HEK293 (cell line): ENCODE measurements at regions not wholly inside any gene's neighbourhood (a gene's known extent, or its start where the extent isn't known, plus 50 kb on each side); places are given as distances from the start of the nearest gene placed in this dataset.

Source experiments
- CTCF ChIA-PET: fragments of 350-600 bp; formaldehyde crosslinking; extraction: SDS; loops from one replicate; lab custom pipeline; 2021; ENCODE audit warnings: antibody characterized with exemption; lab: Yijun Ruan, JAX
- POLR2A ChIA-PET: fragments of 300-600 bp; formaldehyde crosslinking; extraction: SDS; loops from one replicate; lab custom pipeline; 2020; ENCODE audit warnings: antibody characterized with exemption, inconsistent platforms; lab: Yijun Ruan, JAX
- H3K27ac ChIP-seq: fragments of 200-500 bp; sonication (Bioruptor generic); 2 replicates; pipeline ENCODE4 v1.5.1; 2014; ENCODE audit warnings: low read depth, low read length, control low read depth, inconsistent platforms; ENCODE audit errors: extremely low read depth
- H3K36me3 ChIP-seq, 2 experiments: fragments of 200-500 bp in 1 of 2; sonication (Bioruptor generic) in 1 of 2; 1 replicate in 1 of 2; 2 replicates in 1 of 2; pipeline ENCODE4 v1.5.1; 2014 to 2017; ENCODE audit warnings: inconsistent platforms in 2 of 2, low read length in 2 of 2; ENCODE audit not compliant: control insufficient read depth in 2 of 2, insufficient read depth in 1 of 2
- H3K4me1 ChIP-seq: fragments of 200-500 bp; sonication (Bioruptor generic); 2 replicates; pipeline ENCODE4 v1.5.1; 2014; ENCODE audit warnings: mild to moderate bottlenecking, low read length, inconsistent platforms; ENCODE audit not compliant: control insufficient read depth, insufficient read depth
- H3K4me3 ChIP-seq: 2 replicates; pipeline ENCODE4 v1.5.1; 2011; ENCODE audit warnings: low read depth, mild to moderate bottlenecking, control low read depth, low read length, moderate library complexity
- H3K9me3 ChIP-seq: fragments of 200-500 bp; sonication (Bioruptor generic); 2 replicates; pipeline ENCODE4 v1.5.1; 2014; ENCODE audit warnings: low read depth, low read length, inconsistent platforms; ENCODE audit not compliant: control insufficient read depth, insufficient read depth
- BCL11B ChIP-seq: fragments of 450-650 bp; formaldehyde crosslinking; IDR thresholded peaks from 2 replicates; pipeline ENCODE4 v1.5.1; 2016; ENCODE audit warnings: low read depth, missing biosample characterization, missing genetic modification characterization
- KLF1 ChIP-seq: fragments of 450-650 bp; formaldehyde crosslinking; IDR thresholded peaks from 2 replicates; pipeline ENCODE4 v1.5.1; 2016; ENCODE audit warnings: missing biosample characterization, missing genetic modification characterization
- PRDM6 ChIP-seq: fragments of 450-650 bp; formaldehyde crosslinking; IDR thresholded peaks from 2 replicates; pipeline ENCODE4 v1.5.1; 2017; ENCODE audit warnings: missing biosample characterization, missing genetic modification characterization
- TCF7L2 ChIP-seq: IDR thresholded peaks from 2 replicates; pipeline ENCODE4 v1.6.1; 2011; ENCODE audit warnings: low read depth, mild to moderate bottlenecking, inconsistent platforms, low read length, moderate library complexity, borderline replicate concordance
- ZBTB10 ChIP-seq: fragments of 450-650 bp; formaldehyde crosslinking; IDR thresholded peaks from 2 replicates; pipeline ENCODE4 v1.5.1; 2016; ENCODE audit warnings: missing biosample characterization, missing genetic modification characterization
- ZBTB11 ChIP-seq: fragments of 450-650 bp; formaldehyde crosslinking; conservative IDR thresholded peaks from 2 replicates; pipeline ENCODE4 v1.5.1; 2016; ENCODE audit warnings: low read depth, missing biosample characterization, missing genetic modification characterization
- ZBTB6 ChIP-seq: fragments of 450-650 bp; formaldehyde crosslinking; IDR thresholded peaks from 2 replicates; pipeline ENCODE4 v1.5.1; 2017; ENCODE audit warnings: missing biosample characterization, missing genetic modification characterization
- ZNF10 ChIP-seq: fragments of 450-650 bp; formaldehyde crosslinking; IDR thresholded peaks from 2 replicates; pipeline ENCODE4 v1.5.1; 2017; ENCODE audit warnings: missing biosample characterization, missing genetic modification characterization
- ZNF132 ChIP-seq: fragments of 450-650 bp; formaldehyde crosslinking; IDR thresholded peaks from 2 replicates; pipeline ENCODE4 v1.5.1; 2017; ENCODE audit warnings: missing biosample characterization, missing genetic modification characterization, borderline replicate concordance
- ZNF148 ChIP-seq: fragments of 450-650 bp; formaldehyde crosslinking; IDR thresholded peaks from 2 replicates; pipeline ENCODE4 v1.5.0; 2017; ENCODE audit warnings: missing biosample characterization, missing genetic modification characterization, borderline replicate concordance
- ZNF2 ChIP-seq: fragments of 450-650 bp; formaldehyde crosslinking; IDR thresholded peaks from 2 replicates; pipeline ENCODE4 v1.5.1; 2016; ENCODE audit warnings: missing biosample characterization, missing genetic modification characterization
- ZNF26 ChIP-seq: fragments of 450-650 bp; formaldehyde crosslinking; IDR thresholded peaks from 2 replicates; pipeline ENCODE4 v1.5.1; 2016; ENCODE audit warnings: missing biosample characterization, missing genetic modification characterization
- ZNF292 ChIP-seq: fragments of 450-650 bp; formaldehyde crosslinking; IDR thresholded peaks from 2 replicates; pipeline ENCODE4 v1.5.1; 2016; ENCODE audit warnings: low read depth, missing biosample characterization, missing genetic modification characterization, borderline replicate concordance
- ZNF302 ChIP-seq: fragments of 450-650 bp; formaldehyde crosslinking; IDR thresholded peaks from 2 replicates; pipeline ENCODE4 v1.5.1; 2016; ENCODE audit warnings: missing biosample characterization, missing genetic modification characterization, low read depth
- ZNF449 ChIP-seq: fragments of 450-650 bp; formaldehyde crosslinking; IDR thresholded peaks from 2 replicates; pipeline ENCODE4 v1.5.1; 2017; ENCODE audit warnings: missing biosample characterization, mild to moderate bottlenecking, missing genetic modification characterization, moderate library complexity
- ZNF560 ChIP-seq: fragments of 450-650 bp; formaldehyde crosslinking; IDR thresholded peaks from 2 replicates; pipeline ENCODE4 v1.5.1; 2017; ENCODE audit warnings: missing biosample characterization, missing genetic modification characterization, borderline replicate concordance
- ZNF639 ChIP-seq: fragments of 450-650 bp; formaldehyde crosslinking; IDR thresholded peaks from 2 replicates; pipeline ENCODE4 v1.5.1; 2016; ENCODE audit warnings: missing biosample characterization, missing genetic modification characterization
- ZNF777 ChIP-seq: fragments of 450-650 bp; formaldehyde crosslinking; IDR thresholded peaks from 2 replicates; pipeline ENCODE4 v1.5.1; 2017; ENCODE audit warnings: missing biosample characterization, missing genetic modification characterization, borderline replicate concordance

- Histone ChIP-seq H3K4me1 (no peaks in the 10 kb centered on the region), H3K4me3 (no peak overlapping the region), H3K27ac (no peak overlapping the region), H3K36me3 (no peaks in the 10 kb centered on the region), H3K9me3 (no peaks in the 10 kb centered on the region)
- POLR2A ChIA-PET: no interaction called here
- CTCF ChIA-PET: interaction anchor here (0.5 kb wide), 1 partner anchor 414 kb away, joined by 3 read pairs; no protein-coding TSS in a partner anchor
- TF ChIP-seq ZNF148 (tag by site-specific recombination) (no peak), ZBTB11 (no peak), ZNF777 (no peak), ZNF302 (tag by site-specific recombination) (no peak), ZBTB10 (no peak), PRDM6 (tag by site-specific recombination) (no peak), ZNF292 (tag by site-specific recombination) (no peak), BCL11B (tag by site-specific recombination) (no peak), ZNF2 (tag by site-specific recombination) (no peak)
Observed at GRCh38 chr4:31422006-31422405, 701.8 kb downstream of the PCDH7 start.

- no peaks in the 10 kb centered on the region for H3K4me1 ChIP-seq
- POLR2A ChIA-PET: no interaction called here
- H3K27ac ChIP-seq: no peak overlapping the region
- H3K9me3 ChIP-seq: no peaks in the 10 kb centered on the region
- no peak overlapping the region for H3K4me3 ChIP-seq
- no peaks in the 10 kb centered on the region for H3K36me3 ChIP-seq
- CTCF ChIA-PET: no interaction called here
- TF ChIP-seq ZNF560 (tag by site-specific recombination) (no peak), ZBTB6 (tag by site-specific recombination) (no peak), ZNF26 (tag by site-specific recombination) (no peak), ZNF639 (tag by site-specific recombination) (no peak), TCF7L2 (no peak), ZNF132 (no peak), KLF1 (no peak), ZNF10 (tag by site-specific recombination) (no peak), ZNF449 (tag by site-specific recombination) (no peak)
Observed at GRCh38 chr4:31427691-31428090, 707.5 kb downstream of the PCDH7 start.
